ENCODE measurements at regions not wholly inside any gene's neighbourhood (a gene's known extent, or its start where the extent isn't known, plus 50 kb on each side); places are given as distances from the start of the nearest gene placed in this dataset.

- DNase-seq, result no peak
- no peaks in the 10 kb centered on the region for H3K9me3 ChIP-seq (ENCODE audit: control insufficient read depth in 2 of 3, insufficient read depth in 1 of 3, low read length in 3 of 3)
- H3K9ac ChIP-seq (ENCODE audit: low read length in 3 of 3), result no peak overlapping the region
- H3K36me3 ChIP-seq (ENCODE audit: control insufficient read depth in 2 of 3, insufficient read depth in 3 of 3, low read length in 3 of 3), result peaks cover 0 to under 1% (median 0%) of the 10 kb centered on the region in 3 donors
- H3K27ac ChIP-seq (ENCODE audit: low read depth in 2 of 2, low read length in 2 of 2), result no peak overlapping the region
- no peaks in the 10 kb centered on the region for H3K4me1 ChIP-seq (ENCODE audit: control insufficient read depth in 2 of 3, insufficient read depth in 2 of 3, low read depth in 1 of 3, low read length in 3 of 3)
- no peak overlapping the region for H3K4me3 ChIP-seq (ENCODE audit: low read length in 3 of 3)
- intact Hi-C loops (cut with DNase I), result no loop called here
- H3K27me3 ChIP-seq (ENCODE audit: control insufficient read depth, insufficient read depth, low read length), result no peaks in the 10 kb centered on the region
- FAIRE-seq, result no peak
- no peak for TF ChIP-seq CTCF (IDR thresholded peaks at IDR 0.05; ENCODE audit: borderline replicate concordance, extremely low read depth, insufficient read depth)
Measured at GRCh38 chr4:125444166-125444565, 129.4 kb downstream of the FAT4 start.

- no peak for TF ChIP-seq CTCF (IDR thresholded peaks at IDR 0.05; ENCODE audit: borderline replicate concordance, extremely low read depth, insufficient read depth)
- FAIRE-seq (no peak), DNase-seq (no peak)
- Histone ChIP-seq H3K9me3 (ENCODE audit: control insufficient read depth in 2 of 3, insufficient read depth in 1 of 3, low read length in 3 of 3) (no peaks in the 10 kb centered on the region), H3K27ac (ENCODE audit: low read depth in 2 of 2, low read length in 2 of 2) (no peak overlapping the region), H3K4me1 (ENCODE audit: control insufficient read depth in 2 of 3, insufficient read depth in 2 of 3, low read depth in 1 of 3, low read length in 3 of 3) (no peaks in the 10 kb centered on the region), H3K27me3 (ENCODE audit: control insufficient read depth, insufficient read depth, low read length) (no peaks in the 10 kb centered on the region), H3K36me3 (ENCODE audit: control insufficient read depth in 2 of 3, insufficient read depth in 3 of 3, low read length in 3 of 3) (peaks cover 0 to 6% (median 2%) of the 10 kb centered on the region in 3 donors), H3K4me3 (ENCODE audit: low read length in 3 of 3) (no peak overlapping the region), H3K9ac (ENCODE audit: low read length in 3 of 3) (no peak overlapping the region)
- intact Hi-C loops (cut with DNase I), result no loop called here
Measured at GRCh38 chr4:125445525-125445924, 130.8 kb downstream of the FAT4 start.

GRCh38 chr4:125447551-125448290 is 133.0 kb downstream of the FAT4 start:
- no peak overlapping the region for H3K4me3 ChIP-seq (ENCODE audit: low read length in 3 of 3)
- TF ChIP-seq CTCF (IDR thresholded peaks at IDR 0.05; ENCODE audit: borderline replicate concordance, extremely low read depth, insufficient read depth), result no peak
- no peaks in the 10 kb centered on the region for H3K9me3 ChIP-seq (ENCODE audit: control insufficient read depth in 2 of 3, insufficient read depth in 1 of 3, low read length in 3 of 3)
- FAIRE-seq (no peak), DNase-seq (no peak)
- intact Hi-C loops (cut with DNase I), result no loop called here
- H3K27ac ChIP-seq (ENCODE audit: low read depth in 2 of 2, low read length in 2 of 2), result no peak overlapping the region
- no peaks in the 10 kb centered on the region for H3K27me3 ChIP-seq (ENCODE audit: control insufficient read depth, insufficient read depth, low read length)
- no peak overlapping the region for H3K9ac ChIP-seq (ENCODE audit: low read length in 3 of 3)
- H3K4me1 ChIP-seq (ENCODE audit: control insufficient read depth in 2 of 3, insufficient read depth in 2 of 3, low read depth in 1 of 3, low read length in 3 of 3), result no peaks in the 10 kb centered on the region
- peaks cover 0 to 8% (median 2%) of the 10 kb centered on the region in 3 donors for H3K36me3 ChIP-seq (ENCODE audit: control insufficient read depth in 2 of 3, insufficient read depth in 3 of 3, low read length in 3 of 3)

Measured in kidney (tissue), 13 donors.